Spinal cord (tissue), 9 donors: ENCODE measurements at regions not wholly inside any gene's neighbourhood (a gene's known extent, or its start where the extent isn't known, plus 50 kb on each side); places are given as distances from the start of the nearest gene placed in this dataset.
A peak's percentile ranks its signal among the peaks of the same experiment; 100 is the strongest.
"Not testable (repeated sequence)": the region's sequence is repeated elsewhere in the genome, so short reads cannot be mapped to it uniquely, and the experiment has no call there.

ENCODE experiments used
- DNase-seq, 6 donors: peaks; one replicate each; pipeline versions ENCODE4 v3.0.0 to v3.0.0-alpha.2; 2013 to 2015; ENCODE audit warnings: low spot score in 6 of 6, low read depth in 4 of 6
- H3K27ac ChIP-seq: one replicate; pipeline ENCODE4 v1.5.1; 2013; ENCODE audit warnings: low read depth, low read length, control low read depth
- H3K27me3 ChIP-seq: one replicate; pipeline ENCODE4 v1.6.1; 2013; ENCODE audit warnings: low read length; ENCODE audit not compliant: control insufficient read depth, insufficient read depth
- H3K36me3 ChIP-seq: one replicate; pipeline ENCODE4 v1.6.1; 2013; ENCODE audit warnings: low read length; ENCODE audit not compliant: control insufficient read depth, insufficient read depth
- H3K4me1 ChIP-seq: one replicate; pipeline ENCODE4 v1.6.1; 2013; ENCODE audit warnings: low read length; ENCODE audit not compliant: control insufficient read depth, insufficient read depth
- H3K4me3 ChIP-seq: one replicate; pipeline ENCODE4 v1.5.1; 2013; ENCODE audit warnings: low read depth, low read length, control low read depth
- H3K9me3 ChIP-seq: one replicate; pipeline ENCODE4 v1.6.1; 2013; ENCODE audit warnings: low read length; ENCODE audit not compliant: control insufficient read depth, insufficient read depth
- WGBS: methylation state at CpG from one replicate; pipeline ENCODE4 v1.1.5; 2013; ENCODE audit warnings: missing lambda C conversion rate; ENCODE audit not compliant: insufficient coverage; 5-methylcytosine and 5-hydroxymethylcytosine counted together
- donor health status: healthy.

- H3K27me3 ChIP-seq: no peaks in the 10 kb centered on the region
- peaks cover 2% of the 10 kb centered on the region for H3K36me3 ChIP-seq
- peaks cover 91% of the 10 kb centered on the region for H3K4me1 ChIP-seq
- no peak overlapping the region for H3K4me3 ChIP-seq
- peak overlapping the region; percentile 40 for H3K27ac ChIP-seq
- DNase-seq: peak in 1 of 6 donors; percentile 34
- no peaks in the 10 kb centered on the region for H3K9me3 ChIP-seq
- WGBS: 76% methylated on average over 25 of the region's 26 CpGs
Observed at GRCh38 chr9:136604823-136605525, 57.7 kb upstream of the EGFL7 start.

GRCh38 chr9:136603901-136604814, 58.3 kb upstream of the NOTCH1 start:
- no peaks in the 10 kb centered on the region for H3K27me3 ChIP-seq
- H3K4me1 ChIP-seq: peaks cover 91% of the 10 kb centered on the region
- WGBS: 72% methylated on average over 21 of the region's 33 CpGs
- DNase-seq: no peak
- no peak overlapping the region for H3K27ac ChIP-seq
- H3K4me3 ChIP-seq: no peak overlapping the region
- H3K36me3 ChIP-seq: no peaks in the 10 kb centered on the region
- H3K9me3 ChIP-seq: no peaks in the 10 kb centered on the region

GRCh38 chr9:136603216-136603615, 57.4 kb upstream of the NOTCH1 start:
- no peak overlapping the region for H3K4me3 ChIP-seq
- H3K4me1 ChIP-seq: peaks cover 92% of the 10 kb centered on the region
- H3K36me3 ChIP-seq: no peaks in the 10 kb centered on the region
- H3K9me3 ChIP-seq: no peaks in the 10 kb centered on the region
- no peak overlapping the region for H3K27ac ChIP-seq
- H3K27me3 ChIP-seq: no peaks in the 10 kb centered on the region
- DNase-seq: no peak
- WGBS: 74% methylated on average over 12 of the region's 12 CpGs

- WGBS: 70% methylated on average over 16 of the region's 28 CpGs
- no peak for DNase-seq
- no peaks in the 10 kb centered on the region for H3K9me3 ChIP-seq
- H3K27me3 ChIP-seq: no peaks in the 10 kb centered on the region
- H3K4me3 ChIP-seq: no peak overlapping the region
- peaks cover 94% of the 10 kb centered on the region for H3K4me1 ChIP-seq
- no peaks in the 10 kb centered on the region for H3K36me3 ChIP-seq
- no peak overlapping the region for H3K27ac ChIP-seq
Observed at GRCh38 chr9:136602193-136602885, 56.5 kb upstream of the NOTCH1 start.

GRCh38 chr9:136601250-136601973, 55.6 kb upstream of the NOTCH1 start:
- not testable (repeated sequence) for H3K36me3 ChIP-seq, H3K27ac ChIP-seq, H3K4me3 ChIP-seq, H3K27me3 ChIP-seq, H3K9me3 ChIP-seq
- peaks cover 94% of the 10 kb centered on the region for H3K4me1 ChIP-seq
- 86% methylated on average over 29 of the region's 31 CpGs for WGBS
- peak in 1 of 6 donors; percentile 58 for DNase-seq

DNA sequence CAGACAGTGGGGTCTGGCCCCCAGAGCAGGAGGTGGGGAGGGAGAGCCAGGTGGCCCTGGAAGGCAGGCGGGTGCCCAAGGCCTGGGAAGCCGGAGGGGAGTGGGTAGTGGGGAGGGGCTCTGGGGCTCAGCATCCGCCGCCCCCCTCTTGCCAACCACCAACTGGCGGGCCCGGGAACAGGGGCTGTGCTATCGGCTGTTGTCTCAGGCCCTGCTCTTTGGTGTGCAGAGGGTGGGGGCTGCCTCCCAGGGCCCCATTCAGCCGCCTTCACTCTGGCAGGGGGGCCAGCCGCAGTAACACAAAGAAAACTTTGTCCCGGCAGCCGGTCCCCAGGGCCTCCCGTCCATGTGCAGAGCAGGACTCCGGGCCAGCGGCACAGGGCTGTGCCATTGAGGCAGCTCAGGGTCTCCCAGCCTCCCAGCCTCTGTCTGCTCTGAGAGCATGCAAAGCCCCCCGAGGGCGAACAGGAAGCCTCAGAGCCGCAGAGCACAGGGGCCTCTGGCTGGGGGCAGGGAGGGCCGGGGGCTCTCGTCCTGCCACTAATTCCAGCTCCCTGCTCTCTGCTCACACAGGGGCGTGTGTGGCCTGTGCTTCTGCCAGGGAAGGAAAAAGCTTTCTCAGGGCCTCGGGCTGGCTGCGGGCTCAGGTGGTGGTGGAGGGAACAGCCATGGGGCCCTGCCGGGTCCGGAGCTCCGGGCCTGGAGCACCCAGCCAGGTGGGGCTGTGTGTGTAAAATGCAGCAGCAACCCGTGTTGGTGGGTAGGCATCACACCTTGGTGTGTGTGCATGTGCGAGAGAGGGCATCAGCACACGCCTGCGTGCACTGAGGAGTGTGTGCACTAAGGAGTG, 54.2 kb upstream of the NOTCH1 start:
- Histone ChIP-seq H3K27me3 (no peaks in the 10 kb centered on the region), H3K27ac (peak overlapping the region; percentile 89), H3K4me1 (peaks cover 94% of the 10 kb centered on the region), H3K36me3 (peaks cover 3% of the 10 kb centered on the region), H3K9me3 (no peaks in the 10 kb centered on the region), H3K4me3 (no peak overlapping the region)
- DNase-seq: peak in 5 of 6 donors; percentile 57 to 90 (median 62)
- WGBS: 30% methylated on average over 22 of the region's 29 CpGs

DNA sequence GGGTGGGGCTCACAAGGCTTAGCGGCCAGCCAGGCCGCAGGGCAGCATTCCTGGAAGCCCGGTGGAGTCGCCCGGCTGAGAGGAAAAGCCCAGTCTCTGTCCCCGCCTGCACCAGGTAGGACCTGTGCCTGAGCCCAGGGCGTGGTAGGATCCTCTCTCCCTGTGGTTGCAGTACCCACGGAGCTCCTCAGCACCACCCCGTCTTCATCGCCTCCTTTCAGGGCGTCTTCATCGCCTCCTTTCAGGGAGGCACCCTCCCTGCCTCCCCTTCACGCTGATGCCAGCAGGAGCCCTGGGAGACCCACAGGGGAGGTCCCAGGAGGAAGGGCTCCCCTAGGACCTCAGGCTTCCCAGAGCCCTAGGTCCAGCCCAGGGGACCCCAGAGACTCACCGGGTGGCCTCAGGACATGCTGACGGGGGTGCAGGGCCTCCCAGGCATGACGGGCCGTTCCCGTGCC, 53.3 kb upstream of the NOTCH1 start:
- WGBS: 54% methylated on average over 17 of the region's 18 CpGs
- Histone ChIP-seq H3K4me1 (peaks cover 86% of the 10 kb centered on the region), H3K27ac (peak overlapping the region; percentile 89), H3K4me3 (no peak overlapping the region), H3K27me3 (no peaks in the 10 kb centered on the region), H3K9me3 (no peaks in the 10 kb centered on the region), H3K36me3 (peaks cover 3% of the 10 kb centered on the region)
- DNase-seq: no peak

GRCh38 chr9:136598390-136599073, 52.7 kb upstream of the NOTCH1 start:
- H3K4me3 ChIP-seq, H3K27me3 ChIP-seq, DNase-seq, H3K9me3 ChIP-seq, H3K36me3 ChIP-seq: not testable (repeated sequence)
- Histone ChIP-seq H3K27ac (peak overlapping the region; percentile 15), H3K4me1 (peaks cover 80% of the 10 kb centered on the region)
- 82% methylated on average over 12 of the region's 13 CpGs for WGBS
